H1 (cell line): ENCODE measurements at regions not wholly inside any gene's neighbourhood (a gene's known extent, or its start where the extent isn't known, plus 50 kb on each side); places are given as distances from the start of the nearest gene placed in this dataset.

Experiments used
- CBX5 ChIP-seq: fragments of 300-800, 300-1000 bp; sonication (generic); IDR thresholded peaks from 2 replicates; pipeline ENCODE4 v1.7.1; 2016; ENCODE audit warnings: antibody characterized with exemption, low read length, low read depth
- CHD1 ChIP-seq: IDR thresholded peaks from 2 replicates; pipeline ENCODE4 v1.6.1; 2012; ENCODE audit warnings: low read depth, low read length, improper control_type of control experiment
- CTCF ChIP-seq, 3 experiments: IDR thresholded peaks; 1 replicate in 2 of 3; 2 replicates in 1 of 3; pipeline versions ENCODE4 v1.5.1 to v1.6.1; 2011; ENCODE audit warnings: low read length in 3 of 3, mild to moderate bottlenecking in 3 of 3, inconsistent platforms in 2 of 3, low read depth in 1 of 3, moderate library complexity in 1 of 3; ENCODE audit not compliant: insufficient read depth in 1 of 3; ENCODE audit errors: control extremely low read depth in 1 of 3
- EP300 ChIP-seq, 2 experiments: IDR thresholded peaks; 1 replicate in 1 of 2; 2 replicates in 1 of 2; pipeline ENCODE4 v1.6.1; 2011 to 2012; ENCODE audit warnings: low read depth in 2 of 2, low read length in 2 of 2, mild to moderate bottlenecking in 2 of 2, borderline replicate concordance in 1 of 2, inconsistent platforms in 1 of 2, moderate library complexity in 1 of 2
- EZH2 ChIP-seq: fragments of 200-600 bp; sonication (generic); IDR thresholded peaks from 2 replicates; pipeline ENCODE4 v1.7.1; 2012; ENCODE audit warnings: low read depth, mild to moderate bottlenecking, moderate library complexity, low read length, inconsistent platforms; ENCODE audit not compliant: severe bottlenecking
- HDAC2 ChIP-seq, 2 experiments: fragments of 300-600 bp in 1 of 2; sonication (generic) in 1 of 2; IDR thresholded peaks; 2 replicates each; pipeline ENCODE4 v1.6.1; 2011 to 2012; ENCODE audit warnings: low read depth in 2 of 2, low read length in 2 of 2, mild to moderate bottlenecking in 2 of 2, moderate library complexity in 2 of 2, borderline replicate concordance in 1 of 2, inconsistent platforms in 1 of 2
- KDM5A ChIP-seq: fragments of 200-600 bp; IDR thresholded peaks from 2 replicates; pipeline ENCODE4 v1.7.1; 2012; ENCODE audit warnings: mild to moderate bottlenecking, low read length, inconsistent platforms, mixed read lengths
- MAX ChIP-seq: IDR thresholded peaks from 2 replicates; pipeline ENCODE4 v1.6.1; 2012; ENCODE audit warnings: inconsistent platforms
- POLR2A ChIP-seq, 2 experiments: IDR thresholded peaks; 1 replicate in 1 of 2; 2 replicates in 1 of 2; pipeline ENCODE4 v1.6.1; 2011; ENCODE audit warnings: low read depth in 2 of 2, low read length in 2 of 2, mild to moderate bottlenecking in 2 of 2; ENCODE audit errors: control extremely low read depth in 1 of 2
- POLR2AphosphoS5 ChIP-seq: IDR thresholded peaks from 2 replicates; pipeline ENCODE4 v1.6.1; 2011; ENCODE audit warnings: low read depth, low read length
- RAD21 ChIP-seq, 2 experiments: IDR thresholded peaks in 1 of 2; conservative IDR thresholded peaks in 1 of 2; 2 replicates each; pipeline ENCODE4 v1.6.1; 2011; ENCODE audit warnings: low read depth in 2 of 2, low read length in 2 of 2, improper control_type of control experiment in 1 of 2, inconsistent platforms in 1 of 2, mild to moderate bottlenecking in 1 of 2, moderate library complexity in 1 of 2
- RFX5 ChIP-seq: IDR thresholded peaks from 2 replicates; pipeline ENCODE4 v1.6.1; 2011; ENCODE audit warnings: low read depth, low read length, improper control_type of control experiment, borderline replicate concordance
- RXRA ChIP-seq: IDR thresholded peaks from 2 replicates; pipeline ENCODE4 v1.6.1; 2011; ENCODE audit warnings: low read depth, mild to moderate bottlenecking, low read length, moderate library complexity; ENCODE audit not compliant: insufficient read depth

GRCh38 chr21:32108566-32108965, 170.3 kb downstream of the MIS18A start:
- TF ChIP-seq CTCF (IDR thresholded peaks at IDR 0.05; ENCODE audit: control extremely low read depth in 1 of 3, insufficient read depth in 1 of 3, low read depth in 1 of 3, low read length in 3 of 3) = no peak
- TF ChIP-seq EZH2 = no peak
- no peak for TF ChIP-seq RAD21 (IDR thresholded peaks at IDR 0.05 in 1 of 2, conservative IDR thresholded peaks at IDR 0.05 in 1 of 2; ENCODE audit: low read depth in 2 of 2, low read length in 2 of 2)
- TF ChIP-seq RXRA = no peak
- TF ChIP-seq POLR2AphosphoS5 = no peak
- no peak for TF ChIP-seq KDM5A
- no peak for TF ChIP-seq CHD1
- no peak for TF ChIP-seq POLR2A (IDR thresholded peaks at IDR 0.05; ENCODE audit: control extremely low read depth in 1 of 2, low read depth in 2 of 2, low read length in 2 of 2)
- no peak for TF ChIP-seq MAX
- TF ChIP-seq HDAC2 (IDR thresholded peaks at IDR 0.05; ENCODE audit: borderline replicate concordance in 1 of 2, low read depth in 2 of 2, low read length in 2 of 2) = no peak
- TF ChIP-seq RFX5 = no peak
- no peak for TF ChIP-seq EP300 (IDR thresholded peaks at IDR 0.05; ENCODE audit: borderline replicate concordance in 1 of 2, low read depth in 2 of 2, low read length in 2 of 2)
- no peak for TF ChIP-seq CBX5
